ENCODE measurements at regions not wholly inside any gene's neighbourhood (a gene's known extent, or its start where the extent isn't known, plus 50 kb on each side); places are given as distances from the start of the nearest gene placed in this dataset.

GRCh38 chr1:102615896-102616295 lies 492.4 kb downstream of the COL11A1 start:
- TF ChIP-seq, protein P1, sequence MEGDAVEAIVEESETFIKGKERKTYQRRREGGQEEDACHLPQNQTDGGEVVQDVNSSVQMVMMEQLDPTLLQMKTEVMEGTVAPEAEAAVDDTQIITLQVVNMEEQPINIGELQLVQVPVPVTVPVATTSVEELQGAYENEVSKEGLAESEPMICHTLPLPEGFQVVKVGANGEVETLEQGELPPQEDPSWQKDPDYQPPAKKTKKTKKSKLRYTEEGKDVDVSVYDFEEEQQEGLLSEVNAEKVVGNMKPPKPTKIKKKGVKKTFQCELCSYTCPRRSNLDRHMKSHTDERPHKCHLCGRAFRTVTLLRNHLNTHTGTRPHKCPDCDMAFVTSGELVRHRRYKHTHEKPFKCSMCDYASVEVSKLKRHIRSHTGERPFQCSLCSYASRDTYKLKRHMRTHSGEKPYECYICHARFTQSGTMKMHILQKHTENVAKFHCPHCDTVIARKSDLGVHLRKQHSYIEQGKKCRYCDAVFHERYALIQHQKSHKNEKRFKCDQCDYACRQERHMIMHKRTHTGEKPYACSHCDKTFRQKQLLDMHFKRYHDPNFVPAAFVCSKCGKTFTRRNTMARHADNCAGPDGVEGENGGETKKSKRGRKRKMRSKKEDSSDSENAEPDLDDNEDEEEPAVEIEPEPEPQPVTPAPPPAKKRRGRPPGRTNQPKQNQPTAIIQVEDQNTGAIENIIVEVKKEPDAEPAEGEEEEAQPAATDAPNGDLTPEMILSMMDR (IDR thresholded peaks at IDR 0.05), result no peak
- TF ChIP-seq POLR2A (IDR thresholded peaks at IDR 0.05), result no peak
